ENCODE measurements at regions not wholly inside any gene's neighbourhood (a gene's known extent, or its start where the extent isn't known, plus 50 kb on each side); places are given as distances from the start of the nearest gene placed in this dataset.

DNA sequence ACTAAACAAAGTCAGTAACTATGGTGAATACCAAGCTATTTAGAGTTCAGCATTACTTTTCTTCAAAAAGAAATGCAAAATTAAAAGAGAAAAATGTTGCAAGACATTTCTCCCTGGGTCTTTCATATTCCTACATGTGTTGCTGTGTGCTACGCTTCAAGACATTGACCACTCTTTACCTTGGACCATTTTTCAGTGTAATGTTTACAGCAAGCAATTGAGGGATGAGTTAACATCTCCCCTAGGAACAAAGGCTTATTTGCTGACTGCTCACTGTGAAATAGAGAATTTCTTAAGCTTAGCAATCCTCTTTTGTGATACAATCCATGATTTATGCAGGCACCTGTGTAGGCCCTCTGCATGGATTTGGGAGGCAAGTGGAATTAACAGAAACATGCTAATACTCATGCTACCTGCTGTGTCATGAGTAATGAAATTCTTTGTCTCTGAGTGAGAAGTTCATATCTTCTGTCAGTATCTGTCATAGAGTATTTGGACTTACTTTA lies 1202.9 kb upstream of the CDH8 start:
- no peak for DNase-seq (ENCODE audit: low spot score)

GRCh38 chr16:63230421-63231040 lies 1194.3 kb upstream of the CDH8 start:
- DNase-seq (ENCODE audit: low spot score): no peak

DNA sequence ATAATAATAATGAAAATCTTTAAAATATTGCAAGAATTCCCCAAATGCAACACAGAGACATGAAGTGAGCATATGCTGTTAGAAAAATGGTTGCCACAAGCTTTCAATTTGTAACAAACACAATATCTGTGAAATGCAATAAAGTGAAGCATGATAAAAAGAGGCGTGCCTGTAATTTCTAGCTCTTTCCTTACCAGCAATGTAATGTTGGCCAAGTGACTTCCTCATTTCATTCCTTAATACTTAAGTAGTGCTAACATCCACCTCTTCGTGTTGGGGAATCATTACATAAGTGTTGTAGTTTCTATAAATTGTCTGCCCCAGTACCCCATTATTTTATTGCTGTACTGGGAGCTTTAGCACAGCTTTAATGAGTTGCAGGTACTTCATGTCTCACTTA lies 1192.0 kb upstream of the CDH8 start:
- no peak for DNase-seq (ENCODE audit: low spot score)

GRCh38 chr16:63223851-63224250 lies 1187.6 kb upstream of the CDH8 start:
- no peak for DNase-seq (ENCODE audit: low spot score)

DNA sequence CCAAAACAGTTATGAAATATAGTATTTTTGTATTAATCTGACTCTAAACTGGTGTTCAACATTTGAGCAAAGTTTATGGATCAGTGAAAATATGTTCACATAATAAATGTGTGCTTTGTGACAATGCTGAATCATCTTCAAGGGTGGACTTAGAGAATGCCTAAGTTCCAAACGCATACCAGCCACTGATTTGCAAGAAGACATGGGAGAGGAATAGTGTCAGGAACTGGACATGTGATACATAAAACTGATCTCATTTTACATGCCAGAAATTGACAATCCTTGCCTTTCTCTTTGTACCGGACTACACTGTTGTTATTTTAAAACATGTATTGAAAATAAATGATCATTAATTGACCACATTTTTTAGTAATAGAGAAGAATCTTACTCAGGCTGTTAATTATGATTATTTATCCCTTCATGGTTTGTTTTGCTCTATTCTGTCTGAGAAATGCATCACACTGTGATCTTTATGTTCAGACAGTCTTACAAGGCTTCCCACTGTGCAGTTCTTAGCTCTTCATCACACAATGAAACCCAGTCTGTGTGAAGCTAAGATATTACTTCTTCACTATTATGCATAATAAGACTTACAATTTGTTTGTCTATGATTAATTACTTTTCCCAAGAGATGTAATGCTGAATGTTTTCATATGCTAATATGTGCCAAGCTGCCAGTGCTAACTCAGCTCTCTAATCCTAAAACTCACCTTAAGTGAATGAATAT lies 1180.6 kb upstream of the CDH8 start:
- no peak for DNase-seq (ENCODE audit: low spot score)

DNA sequence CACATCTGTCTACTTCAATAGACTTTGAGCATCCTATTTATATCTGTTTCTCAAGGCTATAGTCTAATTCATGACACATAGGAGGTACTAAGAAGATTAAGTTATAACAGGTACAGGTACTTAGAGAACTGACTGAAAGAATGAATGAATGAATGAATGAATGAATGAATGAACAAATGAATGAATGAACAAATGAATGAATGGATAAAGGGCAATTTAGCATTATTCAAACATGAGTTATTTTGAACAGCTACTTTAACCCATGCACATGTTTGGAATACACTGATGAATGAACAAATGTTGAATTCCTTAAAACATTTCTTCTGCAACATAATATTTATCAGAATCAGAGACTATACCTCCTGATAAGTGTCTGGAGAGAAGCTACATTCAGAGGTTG lies 1165.6 kb upstream of the CDH8 start:
- no peak for DNase-seq (ENCODE audit: low spot score)

GRCh38 chr16:63200940-63201339 lies 1164.7 kb upstream of the CDH8 start:
- no peak for DNase-seq (ENCODE audit: low spot score)

DNA sequence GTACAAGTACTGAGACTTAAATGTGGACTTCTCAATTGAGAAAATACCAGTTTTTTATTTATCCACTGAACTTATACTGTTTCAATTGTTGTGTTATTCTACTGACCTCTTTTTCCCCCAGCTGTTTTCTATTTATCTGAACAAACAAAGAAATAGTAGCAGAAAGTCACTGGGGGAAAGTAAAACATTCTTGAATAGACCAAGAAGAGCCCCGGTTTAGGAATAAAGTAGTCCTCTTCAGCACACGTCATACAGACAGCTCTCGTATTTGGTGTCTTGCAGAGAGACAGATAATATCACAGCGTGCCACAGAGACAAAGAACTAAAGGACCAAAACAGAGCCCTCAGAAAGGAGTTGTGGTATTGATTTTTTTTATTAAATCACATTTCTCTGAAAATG lies 1159.1 kb upstream of the CDH8 start:
- no peak for DNase-seq (ENCODE audit: low spot score)

DNA sequence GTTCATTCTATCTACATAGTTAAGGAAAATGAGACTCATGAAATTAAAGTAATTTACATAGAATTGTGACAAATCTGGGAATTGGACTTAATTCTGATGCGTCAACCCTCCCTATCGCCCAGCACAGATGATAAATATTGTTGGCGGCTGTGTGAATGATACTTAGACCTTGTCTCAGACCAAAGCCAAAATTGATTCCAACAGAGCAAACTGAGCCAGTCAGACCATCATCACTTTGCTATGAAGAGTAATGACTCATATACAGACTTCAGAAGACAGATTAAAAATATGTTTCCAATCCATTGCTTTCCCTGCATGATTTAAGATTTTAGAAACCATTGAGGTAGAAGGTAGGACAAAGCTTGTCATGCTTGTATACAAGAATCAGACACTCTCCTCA lies 1156.7 kb upstream of the CDH8 start:
- DNase-seq (ENCODE audit: low spot score): no peak

GRCh38 chr16:63188086-63188771 lies 1152.0 kb upstream of the CDH8 start:
- peak; percentile 0 for DNase-seq (ENCODE audit: low spot score)

GRCh38 chr16:63187638-63188037 lies 1151.4 kb upstream of the CDH8 start:
- DNase-seq (ENCODE audit: low spot score): no peak

- DNase-seq (ENCODE audit: low spot score): no peak
Measured at GRCh38 chr16:63185235-63185780, 1149.1 kb upstream of the CDH8 start.

- no peak for DNase-seq (ENCODE audit: low spot score)
Measured at GRCh38 chr16:63183743-63184142, 1147.5 kb upstream of the CDH8 start.

- DNase-seq (ENCODE audit: low spot score): no peak
Measured at GRCh38 chr16:63175313-63175712, 1139.1 kb upstream of the CDH8 start.

DNA sequence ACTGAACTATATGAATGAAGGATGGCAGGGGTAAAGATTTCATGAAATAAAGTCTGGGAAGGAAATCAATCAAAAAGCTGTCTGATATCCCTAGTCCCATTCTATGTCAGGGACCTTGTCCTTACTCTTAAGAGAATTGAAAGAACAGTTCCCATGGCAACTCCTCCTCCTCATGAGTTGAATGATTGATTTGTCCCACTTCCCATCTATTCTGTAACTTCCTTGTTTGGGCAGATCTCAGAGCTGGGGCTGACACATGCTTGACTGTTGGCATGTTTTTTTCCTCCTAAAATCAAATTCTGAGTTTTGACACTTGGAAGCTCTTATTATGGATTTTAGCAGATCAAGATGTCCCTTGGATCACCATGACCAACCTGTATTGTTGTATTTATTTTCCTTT lies 1138.6 kb upstream of the CDH8 start:
- no peak for DNase-seq (ENCODE audit: low spot score)

DNA sequence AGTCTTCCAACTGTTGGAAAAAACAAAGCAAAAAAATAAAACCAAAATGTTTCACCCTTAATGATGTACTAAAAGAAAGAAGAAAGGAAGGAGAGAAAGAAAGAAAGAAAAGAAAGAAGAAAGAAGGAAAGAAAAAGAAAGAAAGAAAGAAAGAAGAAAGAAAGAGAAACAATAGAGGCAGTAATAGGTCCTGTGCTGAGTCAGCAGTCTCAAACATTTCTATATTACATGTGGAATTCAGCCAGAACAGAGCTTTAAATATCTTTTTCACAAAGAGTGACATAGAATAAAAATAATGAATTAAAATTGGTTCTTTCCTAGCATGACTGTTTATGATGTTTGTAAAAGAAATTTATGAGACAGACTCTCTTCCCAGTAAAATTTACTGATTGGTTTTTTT lies 1135.3 kb upstream of the CDH8 start:
- no peak for DNase-seq (ENCODE audit: low spot score)

GRCh38 chr16:63169100-63169499 lies 1132.9 kb upstream of the CDH8 start:
- DNase-seq (ENCODE audit: low spot score): no peak

DNA sequence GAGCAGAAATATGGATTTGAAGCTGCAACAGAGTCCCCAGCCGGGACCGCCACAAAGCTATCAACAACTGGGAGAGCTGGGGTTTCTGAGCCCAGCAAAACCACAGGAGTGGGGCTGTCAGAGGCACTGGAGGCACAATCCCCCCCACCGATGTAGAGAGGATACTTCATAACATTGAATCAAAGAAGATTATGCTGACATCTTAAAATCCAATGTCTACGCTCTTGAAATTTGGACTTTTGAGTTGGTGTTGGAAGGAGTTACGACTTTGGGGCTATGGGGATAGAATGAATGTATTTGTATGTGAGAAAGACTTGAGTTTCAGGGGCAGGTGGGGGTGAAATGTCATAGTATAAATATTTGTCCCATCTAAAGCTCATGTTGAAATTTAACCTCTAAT lies 1121.6 kb upstream of the CDH8 start:
- no peak for DNase-seq (ENCODE audit: low spot score)

- DNase-seq (ENCODE audit: low spot score): no peak
Measured at GRCh38 chr16:63146251-63146650, 1110.0 kb upstream of the CDH8 start.

GRCh38 chr16:63145411-63145810 lies 1109.2 kb upstream of the CDH8 start:
- DNase-seq (ENCODE audit: low spot score): no peak

- no peak for DNase-seq (ENCODE audit: low spot score)
Measured at GRCh38 chr16:63135069-63135468, 1098.8 kb upstream of the CDH8 start.

DNA sequence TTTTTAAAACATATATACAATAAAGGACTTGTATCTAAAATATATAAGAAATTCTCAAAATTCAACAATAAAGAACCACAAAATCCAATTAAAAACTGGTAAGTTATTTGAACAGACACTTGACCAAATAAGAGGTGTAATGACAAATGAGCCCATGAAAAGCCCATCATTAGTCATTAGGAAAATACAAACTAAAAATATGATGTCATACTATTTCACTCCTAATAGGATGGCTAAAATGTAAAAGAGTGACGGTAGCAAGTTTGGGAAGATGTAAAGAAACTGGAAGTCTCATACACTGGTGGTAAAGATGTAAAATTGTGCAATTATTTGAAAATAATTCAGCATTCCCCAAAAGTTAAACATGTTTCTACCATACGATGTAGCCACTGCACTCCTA lies 1095.3 kb upstream of the CDH8 start:
- no peak for DNase-seq (ENCODE audit: low spot score)

DNA sequence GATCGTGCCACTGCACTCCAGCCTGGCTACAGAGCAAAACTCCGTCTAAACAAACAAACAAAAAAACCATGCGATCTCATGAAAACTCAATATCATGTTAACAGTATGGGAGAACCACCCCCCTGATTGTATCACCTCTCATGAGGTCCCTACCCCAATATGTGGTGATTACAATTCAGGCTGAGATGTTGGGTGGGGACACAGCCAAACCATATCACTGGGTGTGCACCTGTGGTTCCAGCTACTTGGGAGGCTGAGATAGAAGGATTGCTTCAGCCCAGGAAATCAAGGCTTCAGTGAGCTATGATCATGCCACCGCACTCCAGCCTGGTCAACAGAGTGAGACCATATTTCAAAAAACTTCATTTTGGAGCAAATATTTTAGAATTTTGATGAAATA lies 1094.7 kb upstream of the CDH8 start:
- no peak for DNase-seq (ENCODE audit: low spot score)

All from HuH-7 (cell line).